H54 (cell line): ENCODE measurements at regions not wholly inside any gene's neighbourhood (a gene's known extent, or its start where the extent isn't known, plus 50 kb on each side); places are given as distances from the start of the nearest gene placed in this dataset.
A peak's percentile ranks its signal among the peaks of the same experiment; 100 is the strongest.
"Not testable (repeated sequence)": the region's sequence is repeated elsewhere in the genome, so short reads cannot be mapped to it uniquely, and the experiment has no call there.

ENCODE experiments used
- DNase-seq: peaks from one replicate; pipeline ENCODE4 v3.0.0; 2011; ENCODE audit warnings: low spot score, mixed read lengths; ENCODE audit not compliant: insufficient read length
- FAIRE-seq: peaks from 3 replicates; lab custom pipeline; 2011; peaks lifted over from hg19 to GRCh38; lab: Jason Lieb, UNC
- POLR2A ChIP-seq: IDR thresholded peaks from 2 replicates; pipeline ENCODE4 v1.6.1; 2011; ENCODE audit warnings: low read depth, mild to moderate bottlenecking, low read length

GRCh38 chr9:110006657-110007056, 201.3 kb downstream of the C9orf152 start:
- DNase-seq (no peak), FAIRE-seq (no peak)
- no peak for TF ChIP-seq POLR2A

- no peak for TF ChIP-seq POLR2A
- FAIRE-seq (no peak), DNase-seq (no peak)
Measured at GRCh38 chr9:110007477-110008270, 200.3 kb downstream of the C9orf152 start.

GRCh38 chr9:110008663-110009062, 199.3 kb downstream of the C9orf152 start:
- DNase-seq, result no peak
- no peak for FAIRE-seq
- no peak for TF ChIP-seq POLR2A

- FAIRE-seq, result no peak
- no peak for TF ChIP-seq POLR2A
- DNase-seq, result no peak
Measured at GRCh38 chr9:110011628-110012320, 196.2 kb downstream of the C9orf152 start.

GRCh38 chr9:110013064-110013463, 194.9 kb downstream of the C9orf152 start:
- TF ChIP-seq POLR2A, result no peak
- no peak for FAIRE-seq
- DNase-seq, result no peak

GRCh38 chr9:110015759-110016158, 192.2 kb downstream of the C9orf152 start:
- no peak for TF ChIP-seq POLR2A
- DNase-seq, result peak; percentile 68
- peak; percentile 99 for FAIRE-seq

GRCh38 chr9:110016340-110016739, 191.6 kb downstream of the C9orf152 start:
- no peak for TF ChIP-seq POLR2A
- DNase-seq (no peak), FAIRE-seq (no peak)

GRCh38 chr9:110020216-110020615, 187.7 kb downstream of the C9orf152 start:
- DNase-seq, result not testable (repeated sequence)
- FAIRE-seq, result peak; percentile 38

- no peak for TF ChIP-seq POLR2A
- FAIRE-seq, result no peak
Measured at GRCh38 chr9:110021891-110022290, 186.1 kb downstream of the C9orf152 start.

GRCh38 chr9:110023221-110023620, 184.7 kb downstream of the C9orf152 start:
- FAIRE-seq, result not testable (repeated sequence)

More at GRCh38 chr9:110021891-110022290, 186.1 kb downstream of the C9orf152 start:
- DNase-seq, result no peak

GRCh38 chr9:110025551-110026170, 182.3 kb downstream of the C9orf152 start:
- FAIRE-seq, result peak; percentile 38
- no peak for TF ChIP-seq POLR2A
- no peak for DNase-seq

More at GRCh38 chr9:110023221-110023620, 184.7 kb downstream of the C9orf152 start:
- DNase-seq, result not testable (repeated sequence)

- no peak for TF ChIP-seq POLR2A
- DNase-seq (peak; percentile 29), FAIRE-seq (peak; percentile 91)
Measured at GRCh38 chr9:110027671-110028081, 180.3 kb downstream of the C9orf152 start.

GRCh38 chr9:110028271-110028670, 179.7 kb downstream of the C9orf152 start:
- TF ChIP-seq POLR2A, result no peak
- DNase-seq, result no peak
- peak; percentile 23 for FAIRE-seq

GRCh38 chr9:110028676-110029075, 179.3 kb downstream of the C9orf152 start:
- no peak for TF ChIP-seq POLR2A
- DNase-seq (no peak), FAIRE-seq (no peak)
